ENCODE measurements at regions not wholly inside any gene's neighbourhood (a gene's known extent, or its start where the extent isn't known, plus 50 kb on each side); places are given as distances from the start of the nearest gene placed in this dataset.

DNA sequence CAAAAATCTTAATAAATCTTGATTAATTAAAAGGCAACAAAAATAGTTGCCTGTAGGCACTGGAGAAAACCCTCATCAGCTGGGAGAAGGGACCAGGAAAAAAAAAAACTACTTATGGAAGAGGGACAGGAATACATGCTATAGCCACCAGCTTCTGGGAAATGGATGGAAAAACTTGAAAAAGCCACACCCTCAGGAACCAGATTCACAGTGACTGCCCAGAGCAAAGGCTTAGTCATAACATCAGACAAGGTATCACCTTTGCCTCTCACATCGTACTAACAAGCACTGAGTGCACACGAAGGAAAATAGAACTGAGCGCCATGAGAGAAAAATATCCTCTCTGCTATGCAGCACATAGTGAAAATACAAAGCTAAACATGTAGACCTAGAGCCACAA lies 116.9 kb upstream of the GYPC start:
- no peak for TF ChIP-seq CTCF (conservative IDR thresholded peaks at IDR 0.05 in 1 of 2, IDR thresholded peaks at IDR 0.05 in 1 of 2; ENCODE audit: extremely low read depth in 1 of 2, insufficient read depth in 1 of 2, low read depth in 1 of 2, low read length in 2 of 2)
- no peak for TF ChIP-seq EZH2 (IDR thresholded peaks at IDR 0.05; ENCODE audit: borderline replicate concordance, low read length)
